Astrocyte (in vitro differentiated cells and primary cell): ENCODE measurements at regions not wholly inside any gene's neighbourhood (a gene's known extent, or its start where the extent isn't known, plus 50 kb on each side); places are given as distances from the start of the nearest gene placed in this dataset.

Source experiments
- CTCF ChIP-seq: IDR thresholded peaks from 2 replicates; pipeline ENCODE4 v1.5.1; 2011; ENCODE audit warnings: low read depth, mild to moderate bottlenecking, inconsistent platforms, low read length, moderate library complexity; ENCODE audit not compliant: insufficient read depth
- EZH2 ChIP-seq: IDR thresholded peaks from 2 replicates; pipeline ENCODE4 v1.6.1; 2012; ENCODE audit warnings: mild to moderate bottlenecking, low read length, inconsistent platforms; ENCODE audit not compliant: insufficient read depth

- no peak for TF ChIP-seq EZH2
- TF ChIP-seq CTCF: no peak
Observed at GRCh38 chr16:14338969-14339368, 267.9 kb downstream of the MRTFB start.
